ENCODE measurements at regions not wholly inside any gene's neighbourhood (a gene's known extent, or its start where the extent isn't known, plus 50 kb on each side); places are given as distances from the start of the nearest gene placed in this dataset.

- TF ChIP-seq THAP12 (CRISPR knock-in tag; IDR thresholded peaks at IDR 0.05) (no peak), ZNF583 (CRISPR knock-in tag; IDR thresholded peaks at IDR 0.05) (no peak), BHLHE40 (IDR thresholded peaks at IDR 0.05; ENCODE audit: low read length) (no peak), CSDE1 (IDR thresholded peaks at IDR 0.05) (no peak), CHCHD3 (CRISPR knock-in tag; IDR thresholded peaks at IDR 0.05) (no peak), ZNF609 (CRISPR knock-in tag; IDR thresholded peaks at IDR 0.05; ENCODE audit: borderline replicate concordance) (no peak), KDM4B (IDR thresholded peaks at IDR 0.05; ENCODE audit: borderline replicate concordance in 2 of 2, low read depth in 1 of 2) (no peak), CBX8 (IDR thresholded peaks at IDR 0.05; ENCODE audit: borderline replicate concordance, extremely low read depth, low read depth, low read length, poor library complexity, severe bottlenecking) (no peak)
Observed at GRCh38 chr2:129620411-129620810, 359.1 kb upstream of the RAB6C start (continued).
